CD4-positive, alpha-beta T cell treated with Interferon alpha-2 for 1 hour (primary cell): ENCODE measurements at regions not wholly inside any gene's neighbourhood (a gene's known extent, or its start where the extent isn't known, plus 50 kb on each side); places are given as distances from the start of the nearest gene placed in this dataset.
A peak's percentile ranks its signal among the peaks of the same experiment; 100 is the strongest.

ENCODE experiments used
- DNase-seq, 2 donors: peaks; one replicate each; pipeline ENCODE4 v3.0.0-alpha.2; 2020 to 2022

DNA sequence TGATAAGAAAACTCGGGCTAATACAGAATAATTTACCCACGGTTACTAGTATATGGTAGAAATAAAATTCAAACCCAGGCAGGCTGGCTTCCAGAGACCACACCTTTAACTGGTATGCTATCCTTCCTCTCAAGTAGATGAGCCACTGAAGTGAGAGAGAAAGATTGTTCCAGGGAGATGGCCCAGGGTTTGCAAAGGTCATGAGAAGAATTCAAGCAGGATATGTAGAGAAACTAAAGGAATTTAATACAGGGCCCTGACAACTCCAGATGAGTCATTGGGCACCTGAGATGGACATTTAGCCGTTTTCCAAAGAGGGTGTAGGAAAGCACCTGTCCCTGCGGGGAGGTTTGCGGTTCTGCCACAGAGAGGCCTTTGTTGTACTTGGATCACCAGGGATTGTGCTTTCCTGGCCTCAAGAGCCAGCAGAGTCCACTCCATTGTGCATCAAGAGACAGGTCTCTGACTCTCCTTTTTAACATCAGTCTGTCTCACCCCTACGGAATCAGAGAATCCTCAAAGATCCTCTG lies 152.7 kb upstream of the BLID start:
- DNase-seq: no peak

DNA sequence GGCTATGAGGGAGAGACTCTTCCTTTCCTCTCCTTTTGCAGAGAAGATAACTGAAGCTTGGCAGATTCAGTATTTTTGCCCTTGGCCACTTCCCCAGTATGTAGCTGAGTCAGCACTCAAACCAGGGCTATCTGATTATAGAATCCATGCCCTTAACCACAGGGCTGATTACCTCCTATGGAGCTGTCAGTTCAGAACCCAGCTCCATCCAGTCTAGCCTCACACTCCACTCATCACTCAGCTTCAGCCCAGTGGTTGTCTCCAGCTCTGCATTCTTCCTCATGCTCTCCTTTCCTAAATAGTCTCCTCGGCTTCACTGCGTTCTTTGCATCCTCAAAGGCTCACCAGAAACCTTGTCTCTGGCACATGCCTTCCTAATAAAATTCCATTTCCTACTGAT lies 151.6 kb upstream of the BLID start:
- DNase-seq: no peak

DNA sequence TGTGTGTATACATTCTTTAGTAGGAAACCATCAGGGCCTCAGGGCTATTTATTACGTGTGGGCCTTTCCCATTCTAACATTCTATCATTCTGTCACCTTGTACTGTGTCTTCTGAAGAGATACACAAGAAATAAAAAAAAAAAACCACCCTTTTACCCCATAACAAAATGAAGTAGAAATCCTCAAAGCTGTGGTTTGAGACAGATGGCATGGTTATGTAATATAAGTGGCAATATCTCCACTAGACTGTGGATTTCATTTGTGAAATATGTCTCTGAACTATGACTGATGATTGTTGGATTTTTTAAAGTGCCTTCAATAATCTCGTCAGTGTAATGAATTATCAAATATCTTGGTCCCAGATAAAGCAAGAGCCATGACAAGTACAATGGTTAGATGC lies 150.0 kb upstream of the BLID start:
- no peak for DNase-seq

DNA sequence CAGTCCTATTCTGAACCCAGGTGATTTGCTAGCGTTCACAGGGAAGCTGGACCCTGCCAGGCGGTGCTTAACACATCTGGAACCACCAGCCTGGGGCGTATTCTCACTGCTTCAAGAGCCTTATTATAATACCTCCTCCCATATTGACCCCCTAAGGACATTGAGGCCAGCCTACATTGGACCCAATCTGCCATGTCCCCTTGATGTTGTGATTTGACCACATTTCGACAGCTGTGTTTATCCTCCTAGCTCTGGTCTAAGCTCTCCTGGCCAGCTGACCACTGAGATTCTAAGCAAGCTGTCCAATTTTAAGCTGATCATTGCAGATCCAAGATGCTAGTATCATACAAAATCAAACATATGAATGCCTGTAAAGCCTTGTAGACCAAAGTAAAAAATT lies 148.1 kb upstream of the BLID start:
- DNase-seq: no peak

DNA sequence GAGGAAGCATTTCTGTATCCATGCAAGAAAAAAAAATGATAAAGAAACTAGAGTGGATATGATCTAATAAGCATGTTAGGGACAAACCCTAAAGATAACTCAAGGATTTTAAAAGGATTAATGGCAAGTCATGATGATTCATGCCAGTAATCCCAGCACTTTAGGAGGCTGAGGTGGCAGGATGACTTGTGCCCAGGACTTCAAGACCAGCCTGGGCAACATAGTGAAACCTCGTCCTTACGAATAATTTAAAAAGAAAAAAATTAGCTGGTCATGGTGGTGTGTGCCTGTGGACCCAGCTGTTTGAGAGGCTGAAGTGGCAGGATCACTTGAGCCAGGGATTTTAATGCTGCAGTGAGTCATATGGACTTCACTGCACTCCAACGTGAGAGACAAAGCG lies 145.5 kb upstream of the BLID start:
- no peak for DNase-seq

DNA sequence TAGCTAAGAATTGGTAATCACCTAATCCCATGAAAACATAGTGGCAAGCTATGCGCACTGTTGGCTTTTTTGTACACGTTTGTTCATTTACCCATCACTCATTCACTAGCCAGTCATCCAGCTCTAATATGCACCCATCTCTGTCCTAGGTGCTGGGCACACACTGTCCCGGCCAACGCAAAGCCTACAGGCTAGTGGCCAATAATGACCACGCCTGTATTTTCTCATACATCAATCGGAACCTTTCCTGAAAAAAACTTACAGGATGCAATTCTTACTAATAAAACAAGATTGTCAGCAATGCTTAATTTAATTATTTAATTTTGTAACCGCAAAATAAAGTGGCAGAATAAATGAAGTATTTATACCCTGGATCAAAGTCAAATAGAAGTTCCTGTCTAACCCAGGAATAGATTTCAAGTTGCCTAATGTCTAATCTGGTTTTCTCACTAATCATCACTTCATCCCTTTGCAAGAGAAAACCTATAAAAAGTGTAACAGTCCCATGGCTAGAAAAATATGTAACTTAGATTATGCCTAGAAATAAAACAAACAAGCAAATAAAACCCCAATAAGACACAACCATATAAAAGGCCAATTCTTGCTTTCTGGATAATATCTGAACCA lies 143.3 kb upstream of the BLID start:
- no peak for DNase-seq

DNA sequence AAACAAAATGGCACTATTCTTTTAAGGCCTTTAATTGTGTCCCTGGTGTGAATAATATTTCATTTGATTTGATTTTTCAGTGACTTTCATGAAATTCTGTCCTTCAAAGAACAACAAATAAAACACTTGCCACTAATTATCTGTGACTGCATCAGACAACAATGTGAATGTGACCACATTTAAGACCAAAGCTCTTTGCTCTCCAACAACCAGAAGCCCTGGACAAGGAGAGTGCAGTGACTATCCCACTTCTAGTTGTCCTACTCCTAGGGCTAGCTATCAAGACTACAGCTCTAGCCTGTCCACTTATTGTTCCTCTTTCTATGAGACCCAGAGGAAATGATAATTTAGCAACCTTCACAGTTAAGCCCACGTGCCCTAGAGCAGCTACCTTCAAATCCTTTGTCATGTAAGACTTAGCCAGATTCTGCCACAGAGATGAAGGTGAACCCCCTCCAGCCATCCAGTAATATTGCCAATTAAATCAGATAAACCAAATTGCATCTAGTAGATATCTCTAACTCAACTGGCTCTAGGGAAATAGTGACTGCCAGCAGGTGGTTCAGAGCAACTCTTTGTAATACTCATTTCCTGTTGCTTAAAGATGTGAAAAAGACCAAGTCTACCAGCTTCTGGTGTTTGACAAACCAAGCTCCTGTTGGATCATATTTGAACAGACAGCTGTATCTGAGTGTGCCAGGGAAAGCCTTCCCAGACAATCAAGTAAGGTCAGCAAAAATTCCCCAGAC lies 142.6 kb upstream of the BLID start:
- no peak for DNase-seq

DNA sequence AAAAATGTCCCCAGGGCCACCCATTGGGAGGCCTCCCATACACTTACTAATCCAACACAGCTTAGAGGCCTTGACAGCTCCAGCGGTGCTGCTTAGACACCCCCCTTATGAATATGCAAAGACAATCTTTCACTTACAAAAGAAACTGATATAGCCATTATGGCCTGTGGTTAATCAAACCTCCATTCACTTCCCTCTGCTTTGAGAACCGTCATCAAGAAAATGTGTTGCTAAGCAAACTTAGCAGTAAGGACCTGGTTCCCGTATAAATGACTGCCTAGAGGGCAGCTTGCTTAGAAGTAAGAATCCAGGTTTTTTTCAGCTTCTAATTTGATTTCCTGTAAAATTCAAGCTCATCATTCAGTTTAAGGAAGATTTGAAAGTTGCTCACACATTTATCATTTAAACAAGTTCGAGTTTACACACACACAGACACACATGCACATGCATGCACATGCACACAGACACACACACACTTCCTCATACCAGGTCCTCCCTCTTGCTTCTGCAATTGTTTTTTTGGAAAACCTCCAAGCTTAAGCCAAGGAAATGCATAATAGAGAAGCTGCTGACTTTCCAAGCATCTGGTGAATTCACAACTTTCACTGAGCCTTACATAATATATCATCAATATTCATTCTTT lies 137.7 kb upstream of the BLID start:
- peak in 1 of 2 donors; percentile 0 for DNase-seq

DNA sequence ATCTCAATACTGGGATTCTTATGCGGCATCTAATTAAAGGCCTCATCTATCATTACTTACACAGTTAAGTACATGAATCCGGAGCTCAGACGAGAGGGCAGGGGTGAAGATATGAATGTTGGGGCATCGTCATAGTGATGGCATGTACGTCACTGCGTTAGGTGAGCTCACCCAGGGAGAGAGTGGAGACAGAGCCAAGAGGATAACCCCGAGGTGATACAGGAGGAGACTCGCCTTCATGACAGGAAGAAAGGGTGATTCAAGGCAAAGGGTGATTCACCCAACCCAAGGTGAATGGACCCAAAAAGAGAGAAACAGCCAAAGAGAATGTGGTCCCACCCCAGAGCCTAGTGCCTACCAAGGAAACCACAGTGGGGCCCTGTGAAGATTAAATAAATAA lies 132.9 kb upstream of the BLID start:
- DNase-seq: no peak

DNA sequence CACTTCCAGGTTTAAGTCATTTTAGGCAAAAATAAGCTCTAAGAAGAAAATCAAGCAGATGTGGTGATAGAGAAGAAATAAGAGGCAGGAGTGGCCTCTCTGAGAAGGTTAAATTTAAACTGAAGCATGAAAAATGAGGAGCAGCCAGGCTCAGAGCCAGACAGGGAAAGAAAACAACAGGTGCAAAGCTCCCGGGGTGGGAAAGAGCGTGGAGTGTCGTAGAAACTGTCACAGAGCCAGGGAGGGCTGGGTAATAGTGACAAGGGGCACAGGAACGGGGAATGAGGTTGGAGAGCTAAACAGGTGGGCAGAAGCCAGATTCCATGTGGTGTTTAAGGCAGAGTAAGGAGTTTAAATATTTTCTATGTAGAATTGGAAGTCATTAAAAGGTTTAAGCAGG lies 132.1 kb upstream of the BLID start:
- no peak for DNase-seq

DNA sequence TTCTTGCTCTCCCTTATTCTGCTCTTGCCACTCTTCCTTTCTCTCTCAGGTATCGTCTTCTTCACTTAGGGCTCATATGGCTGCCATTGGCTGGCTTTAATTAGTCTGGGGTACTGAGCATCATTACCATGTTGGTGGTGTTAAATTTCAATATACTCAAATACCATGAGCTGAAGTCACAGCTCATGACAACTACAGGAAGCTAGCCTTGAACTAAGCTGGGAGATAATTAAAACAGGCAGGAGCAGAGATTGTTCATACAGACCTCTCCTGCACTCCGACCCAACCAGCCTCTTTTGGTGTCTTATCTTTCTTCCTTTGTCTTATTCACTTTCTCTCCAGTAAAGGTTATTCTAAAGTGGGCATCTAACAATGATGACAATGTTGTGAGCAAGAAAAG lies 130.9 kb upstream of the BLID start:
- DNase-seq: no peak

DNA sequence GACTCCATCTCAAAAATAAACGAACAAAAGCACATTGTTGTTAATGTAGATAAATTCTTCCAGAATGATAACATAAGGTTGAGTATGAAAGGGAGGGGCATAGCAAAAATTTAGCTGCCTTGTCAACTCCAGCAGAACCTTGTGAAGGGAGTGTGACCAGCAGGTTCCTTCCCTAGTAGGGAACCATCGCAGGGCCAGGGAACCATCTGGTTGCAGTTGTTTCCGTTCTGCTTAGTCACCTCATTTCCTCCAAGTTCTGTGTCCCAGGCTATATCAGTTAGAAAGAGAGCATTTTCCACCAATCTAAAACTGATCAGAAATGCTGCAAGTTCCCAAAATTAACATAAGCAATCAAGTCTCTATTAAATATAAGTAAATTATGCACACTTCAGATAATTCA lies 126.7 kb upstream of the BLID start:
- no peak for DNase-seq

DNA sequence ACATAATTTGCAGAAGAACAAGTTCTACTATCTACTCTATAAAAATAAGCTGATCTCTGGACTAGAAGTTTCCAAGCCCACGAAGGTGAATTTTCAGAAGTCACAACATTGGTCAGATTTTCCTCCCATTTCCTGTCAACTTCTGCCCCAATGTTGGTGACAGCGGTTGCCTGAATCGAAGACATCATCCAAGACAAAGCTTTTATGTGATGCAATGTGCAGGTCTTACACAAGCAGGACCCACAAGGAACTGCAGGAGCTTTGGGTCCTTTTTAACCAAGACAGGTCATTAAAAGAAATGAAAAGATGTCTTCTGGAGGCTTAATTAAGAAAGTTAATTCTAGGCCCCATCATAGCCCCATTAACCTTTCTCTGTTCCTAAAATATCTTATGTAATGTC lies 125.6 kb upstream of the BLID start:
- no peak for DNase-seq

DNA sequence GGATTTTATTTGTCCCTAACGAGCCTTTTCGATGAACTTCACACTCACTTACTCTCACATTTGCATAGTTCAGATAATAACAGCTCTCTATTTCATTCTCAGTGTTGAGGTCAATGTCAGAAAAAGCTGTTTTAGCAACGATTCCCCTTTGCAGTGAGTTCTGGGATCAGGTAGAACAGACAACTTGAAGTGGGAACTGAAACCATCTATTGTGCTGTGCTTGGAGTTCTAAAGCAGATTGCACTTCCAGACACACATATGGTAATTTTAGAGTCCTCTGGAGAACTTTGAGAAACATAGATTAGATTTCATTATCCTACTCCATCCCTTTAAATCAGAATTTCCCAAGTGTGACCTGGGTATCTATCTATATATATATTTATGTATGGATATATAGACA lies 124.6 kb upstream of the BLID start:
- no peak for DNase-seq

DNA sequence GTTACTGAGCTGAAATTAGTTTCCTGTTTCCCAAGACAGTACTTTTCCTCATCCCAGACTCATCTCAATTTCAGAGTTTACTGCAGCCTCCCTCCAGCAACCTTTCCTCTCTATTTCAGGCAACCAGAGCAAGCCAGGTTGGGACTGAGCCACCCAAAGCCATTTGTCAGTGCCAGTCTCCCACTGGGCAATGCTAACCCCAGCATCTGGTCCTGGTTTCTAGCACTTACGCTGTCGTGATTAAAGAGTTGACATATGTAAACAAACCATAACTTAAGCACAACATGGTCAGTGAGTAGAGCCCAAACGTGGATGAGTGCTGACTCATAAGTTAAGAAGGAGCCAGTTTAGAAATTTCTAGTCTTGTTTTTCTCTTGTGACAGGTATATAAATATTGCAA lies 119.6 kb upstream of the BLID start:
- DNase-seq: no peak

DNA sequence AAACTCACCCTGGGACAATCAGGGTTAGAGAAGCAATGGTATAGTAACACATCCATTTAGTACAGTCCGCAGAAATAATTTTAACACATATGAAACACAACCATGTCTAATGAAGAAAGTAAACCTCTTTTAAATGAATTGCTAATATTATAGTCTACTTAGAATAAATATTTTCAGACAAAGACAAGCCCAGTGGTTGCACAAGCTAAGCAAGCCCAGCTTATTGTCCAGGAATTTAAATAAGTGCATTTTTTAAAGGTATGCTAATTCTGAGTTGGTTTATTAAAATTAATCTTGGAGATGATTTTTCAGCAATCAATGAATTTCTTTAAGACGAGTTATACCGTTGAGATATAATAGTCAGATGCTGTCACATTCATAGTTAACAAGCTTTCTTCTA lies 118.8 kb upstream of the BLID start:
- DNase-seq: no peak

DNA sequence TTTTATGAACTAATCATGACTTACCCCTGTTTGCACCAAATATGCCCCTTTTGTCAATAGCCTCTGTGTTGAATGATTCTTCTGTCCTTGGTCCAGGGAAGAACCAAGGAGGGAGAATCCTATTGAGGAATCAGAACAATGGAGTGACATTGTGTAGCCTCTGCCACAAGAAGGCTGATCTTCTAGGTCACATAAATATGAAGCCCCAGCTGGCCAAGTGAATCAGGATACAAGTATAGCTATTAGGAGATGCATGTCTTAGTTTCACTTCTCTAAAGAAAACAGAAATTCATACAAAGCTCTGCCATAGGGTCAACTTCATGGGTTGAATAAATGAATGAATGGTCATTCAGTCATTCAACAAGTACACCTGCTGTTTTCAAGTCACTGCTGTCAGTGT lies 118.2 kb upstream of the BLID start:
- DNase-seq: no peak

DNA sequence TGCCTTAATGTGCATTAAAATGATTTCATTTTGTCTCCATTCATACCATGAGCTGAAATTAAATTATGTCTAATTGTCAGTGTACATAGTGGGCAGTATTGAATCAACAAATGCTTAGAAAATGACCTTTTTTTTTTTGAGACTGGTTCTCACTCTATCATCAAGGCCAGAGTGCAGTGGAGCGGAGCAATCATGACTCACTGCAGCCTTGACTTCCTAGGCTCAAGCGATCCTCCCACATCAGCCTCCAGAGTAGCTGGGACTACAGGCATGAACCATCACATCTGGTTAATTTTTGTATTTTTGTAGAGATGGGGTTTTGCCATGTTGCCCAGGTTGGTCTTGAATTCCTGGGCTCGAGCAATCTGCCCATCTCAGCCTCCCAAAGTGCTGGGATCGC lies 117.0 kb upstream of the BLID start:
- no peak for DNase-seq

DNA sequence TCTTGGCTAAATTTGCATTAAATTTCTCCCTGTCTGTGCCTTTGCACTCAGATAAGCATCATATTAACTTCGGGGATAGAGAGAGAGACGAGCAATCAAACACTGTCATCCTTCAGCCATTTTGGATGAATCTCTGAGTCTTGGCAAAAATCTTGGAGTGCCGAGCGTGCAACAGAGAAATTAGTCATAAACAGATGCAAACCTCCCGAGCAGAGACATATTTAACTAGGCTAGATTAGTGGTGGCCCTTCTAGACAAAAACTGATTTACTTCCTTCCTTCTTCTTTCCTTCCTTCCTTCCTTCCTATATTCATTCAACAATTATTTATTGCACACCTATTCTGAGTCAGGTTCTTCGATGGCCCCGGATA lies 114.4 kb upstream of the BLID start:
- DNase-seq: no peak

DNA sequence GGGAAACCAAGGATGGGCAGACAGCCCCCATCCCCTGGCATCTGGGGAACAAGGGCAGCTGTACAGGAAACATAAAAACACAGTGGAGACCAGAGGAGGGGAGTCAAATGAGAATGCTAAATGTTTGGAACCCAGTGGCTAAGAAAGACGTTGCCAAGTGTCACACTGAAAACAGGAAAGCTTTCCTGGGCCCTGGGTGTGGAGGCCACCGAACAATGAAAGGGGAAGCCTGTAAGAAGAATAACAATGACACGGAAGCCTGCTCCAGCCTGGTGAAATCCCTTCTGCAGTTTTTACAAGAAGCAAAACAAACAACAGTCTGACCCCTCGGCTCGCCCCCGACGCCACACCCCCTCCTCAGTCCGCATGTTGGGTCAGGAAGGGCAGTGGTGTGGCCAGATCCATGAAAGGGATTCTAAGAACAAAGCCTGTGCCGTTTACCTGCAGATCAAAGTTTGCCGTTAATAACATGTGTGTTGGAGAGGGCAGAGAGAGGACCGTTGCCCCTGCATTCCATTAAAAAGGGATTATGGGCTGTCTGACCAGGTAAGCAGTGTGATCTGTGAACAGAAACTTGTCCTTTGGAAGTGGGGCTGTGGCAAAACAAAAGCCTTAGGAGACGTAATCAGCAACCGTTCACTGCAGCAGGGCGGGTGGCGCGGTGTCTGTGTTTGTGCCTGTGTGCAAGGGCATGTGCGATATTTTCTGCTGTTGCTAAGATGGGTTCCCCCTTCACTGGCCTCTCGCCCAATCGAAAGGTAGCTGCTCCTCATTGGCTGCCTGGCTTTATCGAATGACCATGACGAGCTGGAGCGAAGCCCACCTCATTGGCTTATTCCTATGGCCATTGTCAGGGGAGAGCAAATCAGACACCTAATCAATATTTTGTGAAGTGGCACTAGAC lies 113.7 kb upstream of the BLID start:
- DNase-seq: no peak

DNA sequence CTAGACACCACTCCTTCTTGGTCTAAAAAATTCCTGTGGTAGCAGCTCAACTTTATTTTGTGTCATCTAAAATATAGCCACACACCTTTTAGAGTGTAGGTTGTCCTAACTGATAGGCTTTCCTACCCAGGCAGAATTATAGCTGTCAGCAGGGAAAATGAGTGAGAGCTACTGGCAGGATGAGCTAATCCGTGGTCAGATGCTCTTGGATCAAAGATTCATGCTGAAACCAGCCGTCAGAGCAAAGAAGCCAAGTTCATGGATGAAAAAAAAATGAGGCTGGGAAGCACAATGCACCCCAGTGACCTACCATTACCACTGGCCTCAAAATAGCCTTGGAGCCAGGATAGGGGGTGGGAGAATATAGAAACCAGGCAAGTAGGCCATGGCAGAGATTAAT lies 113.1 kb upstream of the BLID start:
- DNase-seq: no peak

DNA sequence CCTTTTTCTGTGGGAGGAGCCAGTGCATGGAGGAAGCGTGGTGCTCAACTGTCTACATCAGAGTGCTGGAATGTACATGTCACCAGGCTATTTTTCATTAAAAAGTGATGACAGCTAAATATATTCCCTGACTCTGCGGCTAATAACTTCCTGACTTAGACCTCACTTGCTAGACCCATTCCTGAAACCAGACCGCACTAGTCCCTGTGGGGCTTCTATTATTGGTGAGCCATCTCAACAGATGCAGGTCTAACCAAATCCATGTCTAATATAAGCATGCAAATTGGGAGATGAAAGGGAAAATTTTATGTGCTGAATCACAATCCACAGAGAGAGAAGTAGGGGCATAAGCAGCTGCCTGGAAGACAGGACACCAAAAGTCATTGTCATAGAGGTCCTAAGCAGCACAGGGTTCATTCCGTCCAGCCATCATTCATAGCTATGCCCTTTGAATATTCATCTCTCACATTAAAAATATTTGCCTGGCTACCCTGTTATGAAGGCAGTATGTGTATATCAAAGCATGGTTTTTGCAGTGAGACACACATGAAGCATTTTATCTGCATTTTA lies 110.9 kb upstream of the BLID start:
- no peak for DNase-seq

DNA sequence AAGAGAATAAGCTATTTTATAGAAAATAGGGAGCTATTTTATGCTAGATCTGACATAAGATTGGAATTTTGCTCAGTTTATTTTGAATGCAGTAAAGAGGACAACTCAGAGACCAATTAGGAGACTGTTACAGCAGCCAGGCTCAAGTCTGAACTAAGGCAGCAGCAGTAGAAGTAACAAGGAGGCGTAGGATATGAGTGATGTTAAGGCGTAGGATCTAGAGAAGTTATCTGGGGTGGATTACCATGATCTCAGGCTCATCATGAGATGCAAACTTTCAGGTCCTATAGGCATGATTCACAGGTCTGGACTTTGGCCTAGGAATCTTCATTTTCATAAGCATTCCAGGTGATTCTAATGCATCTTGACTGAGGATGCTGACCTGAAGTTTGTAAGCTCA lies 108.9 kb upstream of the BLID start:
- no peak for DNase-seq
